Activated CD4-positive, alpha-beta T cell treated with anti-CD3 and anti-CD28 coated beads, Interleukin-2, amount 10 ng/mL, durations not matched to agents 7 days and 5 days (primary cell): ENCODE measurements at regions not wholly inside any gene's neighbourhood (a gene's known extent, or its start where the extent isn't known, plus 50 kb on each side); places are given as distances from the start of the nearest gene placed in this dataset.

Experiments used
- CTCF ChIA-PET: fragments of 350-600 bp; sonication (Branson Sonifier 250); formaldehyde crosslinking; loops from one replicate; lab custom pipeline; 2021; ENCODE audit warnings: antibody characterized with exemption; lab: Charles Lee
- POLR2A ChIA-PET: fragments of 350-600 bp; sonication (Branson Sonifier 250); formaldehyde crosslinking; loops from one replicate; lab custom pipeline; 2021; ENCODE audit warnings: antibody characterized with exemption; lab: Charles Lee
- DNase-seq: peaks from one replicate; pipeline ENCODE4 v3.0.0-alpha.2; 2020
- H3K27ac Mint-ChIP-seq: one replicate; pipeline ENCODE4 v1.8.0; 2021; ENCODE audit warnings: mild to moderate bottlenecking, moderate library complexity, mixed read lengths
- H3K27me3 Mint-ChIP-seq: one replicate; pipeline ENCODE4 v1.8.0; 2021; ENCODE audit warnings: mixed read lengths
- H3K36me3 Mint-ChIP-seq: one replicate; pipeline ENCODE4 v1.8.0; 2021; ENCODE audit warnings: low read depth, mixed read lengths
- H3K4me1 Mint-ChIP-seq: one replicate; pipeline ENCODE4 v1.8.0; 2021; ENCODE audit warnings: mixed read lengths
- H3K4me3 Mint-ChIP-seq: one replicate; pipeline ENCODE4 v1.8.0; 2021; ENCODE audit warnings: mild to moderate bottlenecking, moderate library complexity, mixed read lengths
- H3K9me3 Mint-ChIP-seq: one replicate; pipeline ENCODE4 v1.8.0; 2021; ENCODE audit warnings: mixed read lengths

DNA sequence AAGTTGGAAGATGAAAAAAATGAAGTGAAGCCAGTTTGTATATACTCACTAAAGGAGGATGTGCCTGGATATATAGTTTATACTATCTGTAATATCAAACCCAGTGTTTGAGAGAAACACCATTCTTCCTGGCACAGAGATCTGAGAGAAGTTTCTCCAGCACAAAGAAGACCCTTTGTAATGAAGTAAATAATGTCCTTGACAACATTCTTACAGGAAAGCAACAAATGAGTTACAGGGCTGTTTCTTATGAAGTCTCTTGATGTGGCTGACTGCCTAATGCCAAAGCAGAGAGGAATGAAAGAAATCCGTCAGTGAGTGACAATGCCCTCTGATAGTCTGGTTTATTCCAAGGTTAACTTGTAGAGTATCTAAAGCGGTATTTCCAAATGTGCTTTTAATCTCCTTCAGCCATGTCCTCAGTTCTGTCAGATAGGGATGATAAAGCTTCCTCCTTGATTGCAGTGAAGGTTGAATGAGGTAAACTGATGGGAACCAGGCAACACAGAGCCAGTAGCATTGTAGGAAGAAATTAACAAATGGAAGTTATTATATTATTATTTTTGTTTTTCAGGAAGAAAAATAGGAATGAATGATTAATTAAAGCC lies 123.1 kb upstream of the ZNF608 start:
- peaks cover 6% of the 10 kb centered on the region for H3K4me1 Mint-ChIP-seq
- no peak overlapping the region for H3K4me3 Mint-ChIP-seq
- no peaks in the 10 kb centered on the region for H3K36me3 Mint-ChIP-seq
- CTCF ChIA-PET: no interaction called here
- H3K27ac Mint-ChIP-seq: no peak overlapping the region
- no peaks in the 10 kb centered on the region for H3K9me3 Mint-ChIP-seq
- POLR2A ChIA-PET: no interaction called here
- no peaks in the 10 kb centered on the region for H3K27me3 Mint-ChIP-seq
- no peak for DNase-seq

GRCh38 chr5:124870070-124870469 lies 123.6 kb upstream of the ZNF608 start:
- no peak for DNase-seq
- Mint-ChIP-seq H3K4me3 (no peak overlapping the region), H3K36me3 (no peaks in the 10 kb centered on the region), H3K4me1 (peaks cover 6% of the 10 kb centered on the region), H3K27ac (no peak overlapping the region), H3K9me3 (no peaks in the 10 kb centered on the region), H3K27me3 (no peaks in the 10 kb centered on the region)
- ChIA-PET POLR2A (no interaction called here), CTCF (no interaction called here)

GRCh38 chr5:124871303-124871702 lies 124.9 kb upstream of the ZNF608 start:
- Mint-ChIP-seq H3K36me3 (no peaks in the 10 kb centered on the region), H3K4me1 (peaks cover 6% of the 10 kb centered on the region), H3K9me3 (no peaks in the 10 kb centered on the region), H3K4me3 (no peak overlapping the region), H3K27me3 (no peaks in the 10 kb centered on the region), H3K27ac (no peak overlapping the region)
- POLR2A ChIA-PET: no interaction called here
- no peak for DNase-seq
- CTCF ChIA-PET: interaction anchor here (0.9 kb wide), 1 partner anchor 21 kb away, joined by 3 read pairs; no protein-coding TSS in a partner anchor

DNA sequence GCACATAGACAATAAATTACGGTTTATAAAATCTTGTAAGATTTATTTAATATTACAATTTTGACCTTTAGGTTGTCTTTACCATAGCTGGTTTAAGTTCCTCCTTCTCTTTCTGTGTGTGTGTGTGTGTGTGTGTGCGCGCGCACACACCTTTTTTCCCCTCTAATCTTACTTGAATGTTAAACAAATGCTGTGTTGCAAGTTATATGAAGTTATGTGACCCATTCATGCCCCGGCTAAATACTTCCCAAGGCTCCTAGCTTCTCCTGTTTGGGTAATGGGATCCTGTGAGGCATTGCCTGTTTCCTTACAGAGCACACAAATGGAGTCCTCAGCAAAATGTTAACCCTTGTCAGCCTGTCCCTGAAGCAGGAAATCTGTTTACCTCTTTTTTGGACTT lies 125.6 kb upstream of the ZNF608 start:
- ChIA-PET POLR2A (no interaction called here), CTCF (interaction anchor here (0.9 kb wide), 1 partner anchor 21 kb away, joined by 3 read pairs; no protein-coding TSS in a partner anchor)
- Mint-ChIP-seq H3K4me1 (no peaks in the 10 kb centered on the region), H3K36me3 (no peaks in the 10 kb centered on the region), H3K4me3 (no peak overlapping the region), H3K9me3 (no peaks in the 10 kb centered on the region), H3K27me3 (no peaks in the 10 kb centered on the region), H3K27ac (no peak overlapping the region)
- no peak for DNase-seq

GRCh38 chr5:124872615-124873014 lies 126.2 kb upstream of the ZNF608 start:
- no peak for DNase-seq
- ChIA-PET POLR2A (no interaction called here), CTCF (no interaction called here)
- Mint-ChIP-seq H3K4me3 (no peak overlapping the region), H3K27ac (no peak overlapping the region), H3K4me1 (no peaks in the 10 kb centered on the region), H3K9me3 (no peaks in the 10 kb centered on the region), H3K36me3 (no peaks in the 10 kb centered on the region), H3K27me3 (no peaks in the 10 kb centered on the region)

GRCh38 chr5:124873188-124873587 lies 126.7 kb upstream of the ZNF608 start:
- CTCF ChIA-PET: no interaction called here
- Mint-ChIP-seq H3K27ac (no peak overlapping the region), H3K4me1 (no peaks in the 10 kb centered on the region)

DNA sequence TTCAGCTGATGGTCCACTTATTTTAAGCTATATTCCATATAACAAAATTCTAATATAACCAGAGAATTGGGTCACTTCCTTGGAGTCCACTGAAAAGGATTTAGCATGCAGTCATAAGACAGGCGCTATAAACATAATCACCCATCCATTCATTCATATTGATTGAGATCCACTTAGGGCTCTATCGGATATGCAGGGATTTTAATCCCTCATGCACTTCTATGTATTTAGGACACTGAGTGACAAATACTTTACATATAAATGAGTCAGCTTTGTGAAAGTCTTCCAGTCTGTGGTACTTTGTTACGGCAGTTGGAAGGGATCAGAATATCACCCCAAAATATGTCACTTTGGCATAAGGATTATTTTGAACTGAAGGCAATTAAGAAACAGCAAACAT lies 127.3 kb upstream of the ZNF608 start:
- Mint-ChIP-seq H3K9me3 (no peaks in the 10 kb centered on the region), H3K27ac (no peak overlapping the region), H3K27me3 (no peaks in the 10 kb centered on the region), H3K4me1 (no peaks in the 10 kb centered on the region), H3K4me3 (no peak overlapping the region), H3K36me3 (no peaks in the 10 kb centered on the region)
- ChIA-PET CTCF (no interaction called here), POLR2A (no interaction called here)
- no peak for DNase-seq

More at GRCh38 chr5:124873188-124873587, 126.7 kb upstream of the ZNF608 start:
- DNase-seq: no peak
- Mint-ChIP-seq H3K9me3 (no peaks in the 10 kb centered on the region), H3K27me3 (no peaks in the 10 kb centered on the region), H3K4me3 (no peak overlapping the region), H3K36me3 (no peaks in the 10 kb centered on the region)
- POLR2A ChIA-PET: no interaction called here

GRCh38 chr5:124876566-124876965 lies 130.1 kb upstream of the ZNF608 start:
- Mint-ChIP-seq H3K27ac (no peak overlapping the region), H3K36me3 (no peaks in the 10 kb centered on the region), H3K4me1 (no peaks in the 10 kb centered on the region), H3K27me3 (no peaks in the 10 kb centered on the region), H3K4me3 (no peak overlapping the region), H3K9me3 (no peaks in the 10 kb centered on the region)
- DNase-seq: no peak
- CTCF ChIA-PET: no interaction called here
- POLR2A ChIA-PET: no interaction called here

DNA sequence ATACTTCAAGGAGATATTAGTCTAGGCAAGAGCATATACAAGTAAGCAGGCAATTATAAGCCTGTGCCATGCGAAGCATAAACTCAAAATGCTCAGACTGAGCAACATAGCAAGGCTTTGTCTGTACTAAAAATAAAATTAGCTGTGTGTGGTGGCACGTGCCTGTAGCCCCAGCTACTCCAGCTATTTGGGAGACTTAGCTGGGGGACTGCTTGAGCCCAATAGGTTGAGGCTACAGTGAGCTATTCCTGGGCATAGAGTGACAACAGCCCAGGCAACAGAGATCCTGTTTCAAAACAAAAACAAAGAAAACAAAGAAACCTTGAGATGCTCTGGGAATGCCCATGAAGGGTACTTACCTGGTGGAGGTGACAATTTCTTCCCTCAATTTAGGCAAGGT lies 130.5 kb upstream of the ZNF608 start:
- Mint-ChIP-seq H3K4me3 (no peak overlapping the region), H3K27me3 (no peaks in the 10 kb centered on the region), H3K4me1 (no peaks in the 10 kb centered on the region), H3K9me3 (no peaks in the 10 kb centered on the region), H3K36me3 (no peaks in the 10 kb centered on the region), H3K27ac (no peak overlapping the region)
- ChIA-PET POLR2A (no interaction called here), CTCF (no interaction called here)
- DNase-seq: no peak

- H3K4me3 Mint-ChIP-seq: no peak overlapping the region
- ChIA-PET CTCF (no interaction called here), POLR2A (no interaction called here)
- no peaks in the 10 kb centered on the region for H3K27me3 Mint-ChIP-seq
- no peaks in the 10 kb centered on the region for H3K9me3 Mint-ChIP-seq
- H3K4me1 Mint-ChIP-seq: no peaks in the 10 kb centered on the region
- no peak for DNase-seq
- H3K36me3 Mint-ChIP-seq: no peaks in the 10 kb centered on the region
- H3K27ac Mint-ChIP-seq: no peak overlapping the region
These were observed 131.2 kb upstream of the ZNF608 start for GRCh38 chr5:124877501-124878146.

GRCh38 chr5:124878583-124879342 lies 132.3 kb upstream of the ZNF608 start:
- no peaks in the 10 kb centered on the region for H3K9me3 Mint-ChIP-seq
- ChIA-PET CTCF (no interaction called here), POLR2A (no interaction called here)
- H3K27me3 Mint-ChIP-seq: no peaks in the 10 kb centered on the region
- H3K4me3 Mint-ChIP-seq: no peak overlapping the region
- no peaks in the 10 kb centered on the region for H3K4me1 Mint-ChIP-seq
- H3K36me3 Mint-ChIP-seq: no peaks in the 10 kb centered on the region
- H3K27ac Mint-ChIP-seq: no peak overlapping the region
- no peak for DNase-seq

DNA sequence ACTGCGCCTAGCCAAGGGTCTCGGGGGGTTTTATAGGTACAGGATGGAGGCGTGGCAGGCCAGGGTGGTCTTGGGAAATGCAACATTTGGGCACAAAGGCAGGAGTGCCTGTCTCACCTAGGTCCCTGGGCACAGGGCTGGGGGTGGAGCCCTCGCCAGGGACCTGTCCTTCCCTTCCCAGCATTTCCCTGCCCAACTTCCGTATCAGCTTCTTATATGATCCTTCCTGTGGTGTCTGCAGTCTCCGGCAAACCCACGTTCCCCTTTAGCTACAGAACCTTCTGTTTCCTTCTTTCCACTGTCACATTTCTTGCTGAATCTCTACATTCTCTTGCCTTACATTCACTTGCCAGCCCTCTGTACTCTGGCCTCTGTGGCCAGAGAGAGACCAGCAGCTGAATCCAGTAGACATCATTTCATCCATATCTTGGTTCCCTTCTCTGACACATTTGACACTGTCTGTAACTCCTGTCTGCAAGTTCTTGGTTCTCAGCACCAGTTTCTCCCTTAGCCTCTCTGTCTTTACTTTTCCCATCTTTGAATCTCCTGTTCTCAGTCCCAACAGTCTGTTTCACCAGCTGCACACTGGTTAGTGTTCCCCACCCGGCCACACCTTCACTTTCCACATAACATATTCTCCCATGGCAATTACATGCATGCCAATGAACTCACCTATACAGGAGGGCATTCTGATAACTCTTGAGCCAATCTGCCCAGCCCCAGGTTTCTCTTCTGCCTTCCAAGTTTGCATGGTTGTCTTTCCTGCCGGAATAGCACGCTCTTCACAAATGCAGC lies 134.7 kb upstream of the ZNF608 start:
- ChIA-PET CTCF (interaction anchor here (1.0 kb wide), 1 partner anchor 32 kb away, joined by 3 read pairs; no protein-coding TSS in a partner anchor), POLR2A (no interaction called here)
- Mint-ChIP-seq H3K4me3 (no peak overlapping the region), H3K36me3 (no peaks in the 10 kb centered on the region), H3K27ac (no peak overlapping the region), H3K4me1 (no peaks in the 10 kb centered on the region), H3K9me3 (no peaks in the 10 kb centered on the region), H3K27me3 (no peaks in the 10 kb centered on the region)
- DNase-seq: no peak

GRCh38 chr5:124883681-124884080 lies 137.2 kb upstream of the ZNF608 start:
- POLR2A ChIA-PET: no interaction called here
- no peaks in the 10 kb centered on the region for H3K36me3 Mint-ChIP-seq

More at GRCh38 chr5:124883681-124884080, 137.2 kb upstream of the ZNF608 start:
- CTCF ChIA-PET: interaction anchor here (0.8 kb wide), 1 partner anchor 10 kb away, joined by 3 read pairs; no protein-coding TSS in a partner anchor
- no peak overlapping the region for H3K27ac Mint-ChIP-seq
- no peaks in the 10 kb centered on the region for H3K4me1 Mint-ChIP-seq
- no peaks in the 10 kb centered on the region for H3K9me3 Mint-ChIP-seq
- no peak overlapping the region for H3K4me3 Mint-ChIP-seq
- no peaks in the 10 kb centered on the region for H3K27me3 Mint-ChIP-seq
- no peak for DNase-seq
